ENCODE measurements at regions not wholly inside any gene's neighbourhood (a gene's known extent, or its start where the extent isn't known, plus 50 kb on each side); places are given as distances from the start of the nearest gene placed in this dataset.
"Not testable (repeated sequence)": the region's sequence is repeated elsewhere in the genome, so short reads cannot be mapped to it uniquely, and the experiment has no call there.

DNA sequence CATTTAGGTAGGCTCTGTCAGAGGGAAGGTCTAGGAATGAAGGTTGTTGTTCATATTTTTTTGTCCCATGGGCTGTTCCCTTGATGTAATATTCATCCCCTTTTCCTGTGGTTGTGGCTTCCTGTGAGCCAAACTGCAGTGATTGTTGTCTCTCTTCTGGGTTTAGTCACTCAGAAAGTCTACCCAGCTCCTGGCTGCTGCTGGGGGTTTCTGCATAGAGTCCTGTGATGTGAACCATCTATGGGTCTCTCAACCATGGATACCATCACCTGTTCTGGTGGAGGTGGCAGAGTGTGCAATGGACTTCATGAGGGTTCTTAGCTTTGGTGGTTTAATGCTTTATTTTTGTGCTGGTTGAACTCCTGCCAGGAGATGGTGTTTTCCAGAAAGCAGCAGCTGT lies 122.8 kb downstream of the ZC4H2 start:
- DNase-seq (ENCODE audit: low spot score) = no peak
- no peak for FAIRE-seq

DNA sequence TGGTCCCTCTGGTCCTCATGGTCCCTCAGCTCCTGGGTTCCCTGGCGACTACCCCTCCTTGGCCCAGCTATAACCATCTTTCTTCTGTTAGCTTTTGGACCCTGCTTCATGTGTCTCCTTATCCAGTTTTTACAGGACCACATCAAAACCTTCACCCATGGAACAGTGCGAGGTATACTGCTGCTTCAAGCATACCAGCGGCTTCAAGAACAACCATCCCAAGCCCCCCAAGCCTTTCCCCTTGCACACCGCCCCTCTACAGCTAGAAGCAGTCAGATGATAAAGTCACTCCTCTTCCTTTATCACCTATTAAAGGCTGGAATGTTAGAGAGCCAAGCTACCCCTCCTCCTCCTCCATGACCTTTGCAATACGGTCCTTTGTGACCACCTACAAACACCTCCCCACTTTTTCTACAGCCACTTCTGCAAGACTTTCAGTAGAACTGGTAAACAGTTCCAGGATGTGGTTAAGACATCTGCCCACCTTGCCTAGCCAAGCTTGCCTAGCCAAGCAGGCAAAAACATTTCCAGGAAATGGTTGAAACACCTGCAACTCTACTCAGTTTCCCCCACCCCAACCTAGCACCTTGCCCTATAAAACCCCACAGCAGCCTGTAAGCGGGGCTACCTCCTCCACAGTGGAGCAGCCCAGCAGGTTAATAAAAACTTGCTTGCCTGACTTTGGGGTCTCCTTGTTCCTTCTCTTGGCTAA lies 125.7 kb downstream of the ZC4H2 start:
- FAIRE-seq (no peak), DNase-seq (ENCODE audit: low spot score) (no peak)

- DNase-seq (ENCODE audit: low spot score) (no peak), FAIRE-seq (no peak)
These were observed 133.0 kb downstream of the ZC4H2 start for GRCh38 chrX:64843224-64843623.

- no peak for DNase-seq (ENCODE audit: low spot score)
- FAIRE-seq = no peak
These were observed 133.8 kb downstream of the ZC4H2 start for GRCh38 chrX:64842492-64842891.

- peak; percentile 3 for DNase-seq (ENCODE audit: low spot score)
- FAIRE-seq = no peak
These were observed 170.6 kb downstream of the ZC4H2 start for GRCh38 chrX:64805683-64806082.

DNA sequence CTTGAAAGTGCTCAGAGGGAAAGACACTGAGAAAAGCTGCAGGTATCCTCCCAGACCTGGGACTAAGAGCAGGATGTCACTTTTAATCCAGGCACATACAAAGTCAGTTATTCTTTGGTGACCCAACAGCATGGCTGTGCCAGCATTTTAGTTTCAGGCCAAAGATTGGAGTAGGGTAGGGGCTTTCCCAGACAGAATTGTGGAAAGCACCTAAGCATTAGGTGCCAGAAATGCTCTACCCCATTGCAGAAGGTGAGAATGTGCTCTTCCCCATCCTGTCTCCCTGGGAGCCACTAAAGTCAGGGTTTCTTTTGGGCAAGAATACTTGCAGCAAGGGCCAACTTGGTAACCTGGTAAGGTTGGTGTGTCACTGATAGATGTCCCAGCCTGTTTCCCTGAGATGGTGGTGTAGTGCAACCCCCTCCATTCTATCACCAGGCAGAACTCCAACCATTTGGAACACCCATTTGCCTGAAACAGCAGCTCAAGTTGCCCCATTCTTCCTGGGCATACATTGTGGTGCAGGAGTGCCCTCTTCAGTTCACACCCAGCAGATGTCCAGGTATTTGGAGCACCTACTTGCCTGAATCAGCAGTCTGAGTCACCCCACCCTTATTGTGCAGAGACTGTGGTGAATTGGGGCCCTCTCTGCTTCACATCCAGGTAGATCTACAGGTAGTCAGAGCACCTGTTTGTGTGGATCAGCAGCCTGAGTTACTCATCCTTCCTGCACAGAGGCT lies 183.5 kb downstream of the ZC4H2 start:
- DNase-seq (ENCODE audit: low spot score) = no peak
- FAIRE-seq = no peak

DNA sequence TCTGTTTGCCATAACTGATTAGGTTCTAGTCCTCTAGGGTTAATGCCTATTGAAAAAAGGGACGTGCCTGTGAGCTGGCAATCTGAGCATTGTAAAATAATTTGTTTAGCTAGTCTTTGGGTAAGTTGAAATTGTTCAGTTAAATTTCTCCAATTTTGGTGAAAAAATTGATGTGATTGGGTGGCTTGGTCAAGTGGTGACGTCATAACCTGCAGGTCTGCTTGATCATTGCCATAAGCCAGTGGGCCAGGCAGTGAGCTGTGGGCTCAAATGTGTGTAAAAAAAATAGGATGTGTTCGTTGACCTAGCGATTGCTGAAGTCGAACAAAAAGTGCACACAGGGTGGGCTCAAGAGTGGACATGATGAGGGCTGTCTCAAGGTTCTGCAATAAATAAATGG lies 193.3 kb downstream of the ZC4H2 start:
- DNase-seq (ENCODE audit: low spot score) = no peak
- FAIRE-seq = no peak

DNA sequence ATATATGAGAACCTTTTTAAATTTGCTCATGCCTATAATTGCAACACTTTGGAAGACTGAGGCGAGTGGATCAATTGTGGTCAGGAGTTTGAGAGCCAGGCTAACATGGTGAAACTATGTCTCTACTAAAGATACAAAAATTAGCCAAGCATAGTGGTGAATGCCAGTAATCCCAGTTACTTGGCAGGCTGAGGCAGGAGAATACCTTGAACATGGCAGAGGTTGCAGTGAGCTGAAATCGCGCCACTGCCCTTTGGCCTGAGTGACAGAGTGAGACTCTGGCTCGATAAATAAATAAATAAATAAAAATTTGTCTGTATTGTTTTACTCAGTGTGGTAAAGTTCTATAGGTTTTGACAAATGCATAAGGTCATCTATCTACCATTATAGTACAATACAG lies 218.2 kb downstream of the ZC4H2 start:
- DNase-seq (ENCODE audit: low spot score) (no peak), FAIRE-seq (no peak)

- no peak for DNase-seq (ENCODE audit: low spot score)
- FAIRE-seq = no peak
These were observed 236.4 kb downstream of the ZC4H2 start for GRCh38 chrX:64739792-64740378.

GRCh38 chrX:64698317-64698716 lies 277.9 kb downstream of the ZC4H2 start:
- FAIRE-seq (no peak), DNase-seq (ENCODE audit: low spot score) (no peak)

DNA sequence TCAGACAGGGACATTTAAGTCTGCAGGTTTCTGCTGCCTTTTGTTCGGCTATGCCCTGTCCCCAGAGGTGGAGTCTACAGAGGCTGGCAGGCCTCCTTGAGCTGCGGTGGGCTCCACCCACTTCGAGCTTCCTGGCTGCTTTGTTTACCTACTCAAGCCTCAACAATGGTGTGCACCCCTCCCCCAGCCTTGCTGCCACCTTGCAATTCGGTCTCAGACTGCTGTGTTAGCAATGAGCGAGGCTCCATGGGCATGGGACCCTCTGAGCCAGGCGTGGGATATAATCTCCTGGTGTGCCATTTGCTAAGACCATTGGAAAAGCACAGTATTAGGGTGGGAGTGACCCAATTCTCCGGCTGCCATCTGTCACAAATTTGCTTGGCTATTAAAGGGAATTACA lies 280.9 kb downstream of the ZC4H2 start:
- FAIRE-seq; DNase-seq (ENCODE audit: low spot score): not testable (repeated sequence)

DNA sequence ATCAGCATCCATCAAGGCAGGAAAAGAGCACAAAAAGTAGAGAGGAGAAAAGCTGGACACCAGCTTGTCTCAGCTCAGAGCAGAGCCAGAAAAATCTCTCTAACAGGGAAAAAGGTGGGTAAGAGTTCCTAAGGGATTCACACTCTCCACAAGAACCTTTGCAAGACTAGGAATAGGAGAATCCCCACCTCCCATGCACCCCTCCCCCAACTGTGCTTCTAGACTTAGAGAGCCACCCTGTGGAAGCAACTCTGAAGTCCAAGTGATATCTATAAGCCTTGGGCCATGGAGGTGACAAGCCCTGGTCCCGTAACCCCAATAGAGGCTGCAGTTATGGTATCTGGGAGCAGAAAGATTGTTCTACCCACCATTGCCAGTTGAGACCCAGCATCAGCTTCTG lies 267.6 kb upstream of the MTMR8 start:
- DNase-seq (ENCODE audit: low spot score) = no peak
- FAIRE-seq = no peak

GRCh38 chrX:64657229-64657628 lies 262.0 kb upstream of the MTMR8 start:
- not testable (repeated sequence) for FAIRE-seq; DNase-seq (ENCODE audit: low spot score)

DNA sequence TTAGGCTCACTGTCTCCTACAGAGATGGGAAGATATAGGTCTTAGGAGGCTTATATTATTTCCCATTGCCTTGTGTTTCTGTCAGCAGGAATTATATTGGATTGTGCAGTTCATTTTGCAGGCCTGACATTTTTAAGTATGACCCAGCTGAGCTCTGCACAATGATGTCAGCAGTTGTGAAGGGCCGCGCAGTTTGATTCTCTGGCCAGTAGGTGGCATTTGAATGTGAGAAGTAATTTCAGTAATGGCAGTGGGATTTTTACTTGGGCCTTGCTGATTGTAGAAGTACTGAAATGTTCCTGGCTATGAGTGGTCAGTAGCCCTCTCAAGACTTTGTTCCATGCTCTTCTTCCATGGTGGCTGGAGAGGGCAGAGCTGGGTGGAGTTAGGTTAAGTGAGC lies 247.2 kb upstream of the MTMR8 start:
- DNase-seq (ENCODE audit: low spot score) = no peak
- no peak for FAIRE-seq
